Thymus (tissue), 11 donors: ENCODE measurements at regions not wholly inside any gene's neighbourhood (a gene's known extent, or its start where the extent isn't known, plus 50 kb on each side); places are given as distances from the start of the nearest gene placed in this dataset.

Experiments
- DNase-seq, 9 donors: peaks; one replicate each; pipeline ENCODE4 v3.0.0-alpha.2; 2013; ENCODE audit warnings: low spot score in 9 of 9, low read depth in 6 of 9, missing footprints in 1 of 9
- H3K27ac ChIP-seq, 2 donors: one replicate each; pipeline ENCODE4 v1.5.1; 2013; ENCODE audit warnings: control low read depth in 1 of 2, low read depth in 1 of 2, low read length in 1 of 2, mild to moderate bottlenecking in 1 of 2, moderate library complexity in 1 of 2
- H3K27me3 ChIP-seq, 2 donors: one replicate each; pipeline ENCODE4 v1.5.1; 2013; ENCODE audit warnings: low read length in 1 of 2; ENCODE audit not compliant: control insufficient read depth in 2 of 2, insufficient read depth in 1 of 2
- H3K36me3 ChIP-seq, 2 donors: one replicate each; pipeline ENCODE4 v1.5.1; 2013; ENCODE audit warnings: low read length in 1 of 2, mild to moderate bottlenecking in 1 of 2, moderate library complexity in 1 of 2; ENCODE audit not compliant: control insufficient read depth in 2 of 2, insufficient read depth in 2 of 2
- H3K4me1 ChIP-seq, 2 donors: one replicate each; pipeline ENCODE4 v1.5.1; 2013; ENCODE audit warnings: low read length in 2 of 2; ENCODE audit not compliant: control insufficient read depth in 2 of 2, insufficient read depth in 2 of 2
- H3K4me3 ChIP-seq, 2 donors: one replicate each; pipeline ENCODE4 v1.5.1; 2013; ENCODE audit warnings: low read length in 2 of 2, control low read depth in 1 of 2, mild to moderate bottlenecking in 1 of 2
- H3K9me3 ChIP-seq, 2 donors: one replicate each; pipeline ENCODE4 v1.5.1; 2013; ENCODE audit warnings: low read length in 1 of 2, mild to moderate bottlenecking in 1 of 2; ENCODE audit not compliant: control insufficient read depth in 2 of 2, insufficient read depth in 1 of 2
- WGBS: extraction: QIAGEN DNeasy Blood & Tissue Kit; methylation state at CpG from one replicate; pipeline ENCODE4 v1.1.7; 2013; 5-methylcytosine and 5-hydroxymethylcytosine counted together
- donor health status: healthy.

DNA sequence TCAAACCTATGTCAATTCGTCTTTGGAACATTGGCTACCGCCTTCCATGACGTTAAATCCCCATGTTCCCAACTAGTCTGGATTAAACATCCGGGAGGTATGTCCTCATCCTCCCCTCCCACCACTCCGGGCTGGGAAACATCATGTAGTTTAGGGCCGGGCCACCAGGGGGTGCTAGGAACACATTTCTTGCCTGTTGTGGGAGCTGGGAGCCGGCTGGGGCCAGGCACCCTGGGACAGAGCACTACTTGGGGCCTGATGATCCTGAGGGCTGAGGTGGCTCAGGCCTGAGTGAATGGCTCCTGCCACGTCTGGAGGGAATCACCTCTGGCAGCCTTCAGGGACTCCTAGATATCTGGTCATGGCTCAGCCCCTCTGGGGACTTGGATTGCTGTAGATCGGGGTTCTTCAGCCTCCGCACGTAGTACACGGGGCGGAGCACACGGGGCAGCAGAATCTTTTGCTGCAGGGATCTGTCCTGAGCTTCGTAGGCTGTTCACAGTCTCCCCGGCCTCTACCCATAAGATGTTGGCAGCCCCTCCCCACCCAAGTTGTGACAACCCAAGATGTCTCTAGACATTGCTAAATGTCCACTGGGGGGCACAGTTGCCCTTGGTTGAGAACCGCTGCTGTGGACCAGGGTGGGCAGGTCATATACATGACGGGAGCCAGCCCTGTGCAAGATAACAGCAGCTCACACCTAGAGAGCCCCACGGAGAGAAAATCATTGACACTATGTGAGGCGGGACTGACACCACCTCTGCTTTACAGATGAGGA, 141.2 kb upstream of the ZNF716 start:
- WGBS = 68% methylated on average over 20 of the region's 20 CpGs
- DNase-seq = no peak
- H3K4me3 ChIP-seq = no peak overlapping the region
- H3K36me3 ChIP-seq = no peaks in the 10 kb centered on the region
- no peaks in the 10 kb centered on the region for H3K27me3 ChIP-seq
- H3K9me3 ChIP-seq = peaks cover 9 to 41% of the 10 kb centered on the region in 2 donors
- no peak overlapping the region for H3K27ac ChIP-seq
- H3K4me1 ChIP-seq = no peaks in the 10 kb centered on the region

GRCh38 chr7:57327081-57327480, 122.9 kb upstream of the ZNF716 start:
- Histone ChIP-seq H3K27me3 (no peaks in the 10 kb centered on the region), H3K4me1 (no peaks in the 10 kb centered on the region), H3K4me3 (no peak overlapping the region), H3K27ac (no peak overlapping the region), H3K36me3 (no peaks in the 10 kb centered on the region), H3K9me3 (peaks cover 11 to 38% of the 10 kb centered on the region in 2 donors)
- WGBS = 88% methylated on average over 4 of the region's 4 CpGs
- DNase-seq = no peak

DNA sequence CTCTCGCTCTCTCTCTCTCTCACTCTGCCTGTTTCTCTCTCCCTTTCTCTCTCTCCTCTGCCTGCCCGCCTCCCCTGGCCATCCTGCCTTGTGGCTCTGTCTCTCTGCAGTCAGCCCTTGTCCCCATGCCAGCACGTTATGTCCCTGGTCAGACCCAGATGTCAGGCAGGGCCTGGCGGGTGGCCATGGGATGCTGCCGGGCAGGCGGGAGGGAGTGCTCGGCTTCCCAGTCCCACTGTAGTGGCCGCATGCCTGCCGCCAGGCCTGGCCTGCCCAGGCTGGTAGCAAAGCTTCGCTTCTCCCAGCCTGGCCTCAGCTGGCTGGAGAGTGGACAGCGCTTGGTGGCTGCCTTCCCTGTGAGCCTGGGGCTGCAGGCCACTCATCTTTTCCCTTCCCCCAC, 121.5 kb upstream of the ZNF716 start:
- 88% methylated on average over 11 of the region's 11 CpGs for WGBS
- Histone ChIP-seq H3K4me1 (no peaks in the 10 kb centered on the region), H3K27ac (no peak overlapping the region), H3K9me3 (peaks cover 6 to 33% of the 10 kb centered on the region in 2 donors), H3K27me3 (no peaks in the 10 kb centered on the region), H3K4me3 (no peak overlapping the region), H3K36me3 (no peaks in the 10 kb centered on the region)
- no peak for DNase-seq

GRCh38 chr7:57328963-57329362, 121.0 kb upstream of the ZNF716 start:
- Histone ChIP-seq H3K4me3 (no peak overlapping the region), H3K27ac (no peak overlapping the region), H3K9me3 (peaks cover 6 to 34% of the 10 kb centered on the region in 2 donors), H3K27me3 (no peaks in the 10 kb centered on the region), H3K36me3 (no peaks in the 10 kb centered on the region), H3K4me1 (no peaks in the 10 kb centered on the region)
- DNase-seq = no peak
- 74% methylated on average over 3 of the region's 3 CpGs for WGBS

DNA sequence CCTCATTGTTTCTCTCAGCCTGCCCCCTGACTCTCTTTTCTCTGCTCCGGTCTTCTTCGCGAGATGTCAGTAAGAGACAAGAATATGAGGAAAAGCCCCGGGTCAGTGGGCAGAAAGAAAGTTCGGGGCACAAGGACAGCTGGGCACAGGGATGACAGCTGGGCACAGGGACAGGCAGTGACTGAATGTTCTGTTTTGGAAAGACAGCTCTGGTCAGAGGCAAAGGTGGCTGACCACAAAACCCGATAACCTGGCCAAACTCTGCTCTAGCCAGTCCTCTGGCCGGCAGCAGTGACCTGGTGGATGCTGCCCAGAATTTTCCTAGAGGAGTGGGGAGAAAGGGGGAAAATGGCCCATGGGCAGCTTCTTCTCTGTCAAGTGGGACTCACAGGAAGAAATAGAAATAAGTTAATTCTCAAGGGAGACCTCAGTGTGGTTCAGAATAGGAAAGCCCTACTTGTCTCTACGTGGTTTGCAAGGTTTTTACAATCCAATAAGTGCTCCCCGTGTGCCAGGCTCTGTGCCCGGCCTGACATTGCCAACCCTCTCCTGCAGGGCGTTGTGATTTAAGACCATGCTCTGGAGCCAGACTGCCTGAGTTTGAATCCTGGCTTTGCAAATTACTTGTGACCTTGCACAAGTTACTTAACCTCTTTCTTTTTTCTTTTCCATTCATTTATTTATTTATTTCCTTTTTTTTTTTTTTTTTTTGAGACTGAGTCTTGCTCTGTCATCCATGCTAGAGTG, 110.6 kb upstream of the ZNF716 start:
- Histone ChIP-seq H3K4me3 (no peak overlapping the region), H3K36me3 (no peaks in the 10 kb centered on the region), H3K9me3 (peaks cover 4 to 56% of the 10 kb centered on the region in 2 donors), H3K27me3 (no peaks in the 10 kb centered on the region), H3K4me1 (no peaks in the 10 kb centered on the region), H3K27ac (no peak overlapping the region)
- no peak for DNase-seq
- WGBS = 72% methylated on average over 11 of the region's 11 CpGs

DNA sequence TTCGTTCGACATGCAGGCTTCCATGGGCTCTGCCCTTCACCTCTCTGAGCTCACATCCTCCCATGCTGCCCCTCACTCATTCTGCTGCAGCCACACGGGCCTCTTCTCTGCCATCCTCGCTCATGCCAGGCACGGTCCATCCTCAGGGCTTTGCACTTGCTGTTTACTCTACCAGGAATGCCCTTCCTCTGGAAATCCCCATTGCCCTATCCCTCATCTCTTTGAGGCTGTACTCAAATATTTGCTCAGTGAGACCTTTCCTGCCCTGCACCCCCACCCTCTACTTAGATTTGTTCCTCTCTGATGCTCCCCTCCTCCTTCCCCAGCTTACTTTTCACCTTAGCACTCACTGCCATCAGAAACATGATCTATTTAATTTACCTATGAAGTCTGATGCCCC, 107.0 kb upstream of the ZNF716 start:
- H3K9me3 ChIP-seq = peaks cover 9 to 66% of the 10 kb centered on the region in 2 donors
- H3K4me1 ChIP-seq = no peaks in the 10 kb centered on the region
- WGBS = 85% methylated on average over 5 of the region's 5 CpGs
- H3K4me3 ChIP-seq = no peak overlapping the region
- no peak for DNase-seq
- H3K36me3 ChIP-seq = no peaks in the 10 kb centered on the region
- no peak overlapping the region for H3K27ac ChIP-seq
- no peaks in the 10 kb centered on the region for H3K27me3 ChIP-seq

- no peaks in the 10 kb centered on the region for H3K27me3 ChIP-seq
- H3K9me3 ChIP-seq = peaks cover 9 to 64% of the 10 kb centered on the region in 2 donors
- no peak overlapping the region for H3K27ac ChIP-seq
- H3K36me3 ChIP-seq = no peaks in the 10 kb centered on the region
- WGBS = 76% methylated on average over 15 of the region's 15 CpGs
- H3K4me1 ChIP-seq = no peaks in the 10 kb centered on the region
- no peak overlapping the region for H3K4me3 ChIP-seq
- DNase-seq = no peak
These were observed 105.9 kb upstream of the ZNF716 start for GRCh38 chr7:57343901-57344622.

GRCh38 chr7:57344957-57345356, 105.0 kb upstream of the ZNF716 start:
- H3K4me1 ChIP-seq = no peaks in the 10 kb centered on the region
- H3K27ac ChIP-seq = no peak overlapping the region
- no peaks in the 10 kb centered on the region for H3K27me3 ChIP-seq
- no peak for DNase-seq
- peaks cover 9 to 63% of the 10 kb centered on the region in 2 donors for H3K9me3 ChIP-seq
- 82% methylated on average over 4 of the region's 4 CpGs for WGBS
- H3K4me3 ChIP-seq = no peak overlapping the region
- H3K36me3 ChIP-seq = no peaks in the 10 kb centered on the region
